Right lobe of liver (tissue), 4 donors: ENCODE measurements at regions not wholly inside any gene's neighbourhood (a gene's known extent, or its start where the extent isn't known, plus 50 kb on each side); places are given as distances from the start of the nearest gene placed in this dataset.

Experiments
- POLR2A ChIP-seq: fragments of 450-650 bp; IDR thresholded peaks from one replicate; pipeline ENCODE4 v1.6.1; 2017; ENCODE audit warnings: antibody characterized with exemption, mild to moderate bottlenecking
- TF ChIP-seq, protein P1 (sequence below), 4 donors: fragments of 200-600 bp in 3 of 4; fragments of 450-650 bp in 1 of 4; IDR thresholded peaks; one replicate each; pipeline versions ENCODE4 v1.5.1 to v1.8.0; 2016 to 2022; ENCODE audit warnings: antibody characterized with exemption in 4 of 4, mild to moderate bottlenecking in 2 of 4
- donor health status: DM: no; HTN: no; CAD: no.
- donor health status: DM: no; HTN: no; CAD: no.
- donor health status: DM: no; HTN: yes; CAD: no.

DNA sequence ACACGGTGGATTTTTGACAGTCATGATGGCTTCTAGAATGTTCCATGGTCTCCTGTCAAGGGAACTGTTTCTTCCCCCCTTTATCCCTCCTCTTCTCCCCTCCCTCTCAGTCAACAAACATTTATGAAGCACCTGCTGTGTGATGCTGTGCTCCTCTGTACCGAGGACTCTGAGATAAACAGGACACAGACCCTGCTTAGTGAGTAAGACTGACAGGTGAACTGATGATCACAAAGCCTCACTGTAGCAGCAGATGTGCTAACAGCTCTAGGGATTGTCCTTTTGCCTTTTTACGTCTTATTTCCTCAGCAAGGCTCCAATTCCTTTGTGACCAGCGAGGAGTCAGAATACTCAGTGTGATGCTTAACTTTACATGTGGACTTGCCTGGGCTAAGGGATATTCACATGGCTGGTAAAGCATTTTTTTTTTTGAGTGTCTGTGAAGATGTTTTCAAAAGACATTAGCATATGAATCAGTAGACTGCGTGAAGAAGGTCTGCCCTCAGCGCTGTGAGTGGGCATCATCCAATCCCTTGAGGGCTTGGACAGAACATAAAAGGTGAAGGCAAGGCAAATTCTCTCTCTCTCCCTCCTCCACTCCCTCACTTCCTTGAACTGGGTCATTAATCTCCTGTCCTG is 170.1 kb downstream of the ADRA2A start:
- TF ChIP-seq, protein P1, sequence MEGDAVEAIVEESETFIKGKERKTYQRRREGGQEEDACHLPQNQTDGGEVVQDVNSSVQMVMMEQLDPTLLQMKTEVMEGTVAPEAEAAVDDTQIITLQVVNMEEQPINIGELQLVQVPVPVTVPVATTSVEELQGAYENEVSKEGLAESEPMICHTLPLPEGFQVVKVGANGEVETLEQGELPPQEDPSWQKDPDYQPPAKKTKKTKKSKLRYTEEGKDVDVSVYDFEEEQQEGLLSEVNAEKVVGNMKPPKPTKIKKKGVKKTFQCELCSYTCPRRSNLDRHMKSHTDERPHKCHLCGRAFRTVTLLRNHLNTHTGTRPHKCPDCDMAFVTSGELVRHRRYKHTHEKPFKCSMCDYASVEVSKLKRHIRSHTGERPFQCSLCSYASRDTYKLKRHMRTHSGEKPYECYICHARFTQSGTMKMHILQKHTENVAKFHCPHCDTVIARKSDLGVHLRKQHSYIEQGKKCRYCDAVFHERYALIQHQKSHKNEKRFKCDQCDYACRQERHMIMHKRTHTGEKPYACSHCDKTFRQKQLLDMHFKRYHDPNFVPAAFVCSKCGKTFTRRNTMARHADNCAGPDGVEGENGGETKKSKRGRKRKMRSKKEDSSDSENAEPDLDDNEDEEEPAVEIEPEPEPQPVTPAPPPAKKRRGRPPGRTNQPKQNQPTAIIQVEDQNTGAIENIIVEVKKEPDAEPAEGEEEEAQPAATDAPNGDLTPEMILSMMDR (IDR thresholded peaks at IDR 0.05), result no peak
- no peak for TF ChIP-seq POLR2A
